ENCODE measurements at regions not wholly inside any gene's neighbourhood (a gene's known extent, or its start where the extent isn't known, plus 50 kb on each side); places are given as distances from the start of the nearest gene placed in this dataset.

- TF ChIP-seq, protein P1, sequence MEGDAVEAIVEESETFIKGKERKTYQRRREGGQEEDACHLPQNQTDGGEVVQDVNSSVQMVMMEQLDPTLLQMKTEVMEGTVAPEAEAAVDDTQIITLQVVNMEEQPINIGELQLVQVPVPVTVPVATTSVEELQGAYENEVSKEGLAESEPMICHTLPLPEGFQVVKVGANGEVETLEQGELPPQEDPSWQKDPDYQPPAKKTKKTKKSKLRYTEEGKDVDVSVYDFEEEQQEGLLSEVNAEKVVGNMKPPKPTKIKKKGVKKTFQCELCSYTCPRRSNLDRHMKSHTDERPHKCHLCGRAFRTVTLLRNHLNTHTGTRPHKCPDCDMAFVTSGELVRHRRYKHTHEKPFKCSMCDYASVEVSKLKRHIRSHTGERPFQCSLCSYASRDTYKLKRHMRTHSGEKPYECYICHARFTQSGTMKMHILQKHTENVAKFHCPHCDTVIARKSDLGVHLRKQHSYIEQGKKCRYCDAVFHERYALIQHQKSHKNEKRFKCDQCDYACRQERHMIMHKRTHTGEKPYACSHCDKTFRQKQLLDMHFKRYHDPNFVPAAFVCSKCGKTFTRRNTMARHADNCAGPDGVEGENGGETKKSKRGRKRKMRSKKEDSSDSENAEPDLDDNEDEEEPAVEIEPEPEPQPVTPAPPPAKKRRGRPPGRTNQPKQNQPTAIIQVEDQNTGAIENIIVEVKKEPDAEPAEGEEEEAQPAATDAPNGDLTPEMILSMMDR (IDR thresholded peaks at IDR 0.05; ENCODE audit: low read depth, low read length, poor library complexity, severe bottlenecking): no peak
- no peak for TF ChIP-seq EZH2phosphoT487 (IDR thresholded peaks at IDR 0.05; ENCODE audit: borderline replicate concordance, low read length)
These were observed 106.5 kb upstream of the P2RY1 start for GRCh38 chr3:152728231-152728980.
